GM12875 (cell line): ENCODE measurements at regions not wholly inside any gene's neighbourhood (a gene's known extent, or its start where the extent isn't known, plus 50 kb on each side); places are given as distances from the start of the nearest gene placed in this dataset.

Experiments
- H3K4me3 ChIP-seq: one replicate; pipeline ENCODE4 v1.5.1; 2011; ENCODE audit warnings: low read depth, low read length, control low read depth
- TF ChIP-seq, protein P1 (sequence below): IDR thresholded peaks from 2 replicates; pipeline ENCODE4 v1.5.1; 2011; ENCODE audit warnings: low read depth, mild to moderate bottlenecking, control low read depth, inconsistent platforms, low read length, moderate library complexity, borderline replicate concordance; ENCODE audit not compliant: insufficient read depth

GRCh38 chr7:41052736-41053135, 650.2 kb downstream of the INHBA start:
- no peak overlapping the region for H3K4me3 ChIP-seq
- TF ChIP-seq, protein P1, sequence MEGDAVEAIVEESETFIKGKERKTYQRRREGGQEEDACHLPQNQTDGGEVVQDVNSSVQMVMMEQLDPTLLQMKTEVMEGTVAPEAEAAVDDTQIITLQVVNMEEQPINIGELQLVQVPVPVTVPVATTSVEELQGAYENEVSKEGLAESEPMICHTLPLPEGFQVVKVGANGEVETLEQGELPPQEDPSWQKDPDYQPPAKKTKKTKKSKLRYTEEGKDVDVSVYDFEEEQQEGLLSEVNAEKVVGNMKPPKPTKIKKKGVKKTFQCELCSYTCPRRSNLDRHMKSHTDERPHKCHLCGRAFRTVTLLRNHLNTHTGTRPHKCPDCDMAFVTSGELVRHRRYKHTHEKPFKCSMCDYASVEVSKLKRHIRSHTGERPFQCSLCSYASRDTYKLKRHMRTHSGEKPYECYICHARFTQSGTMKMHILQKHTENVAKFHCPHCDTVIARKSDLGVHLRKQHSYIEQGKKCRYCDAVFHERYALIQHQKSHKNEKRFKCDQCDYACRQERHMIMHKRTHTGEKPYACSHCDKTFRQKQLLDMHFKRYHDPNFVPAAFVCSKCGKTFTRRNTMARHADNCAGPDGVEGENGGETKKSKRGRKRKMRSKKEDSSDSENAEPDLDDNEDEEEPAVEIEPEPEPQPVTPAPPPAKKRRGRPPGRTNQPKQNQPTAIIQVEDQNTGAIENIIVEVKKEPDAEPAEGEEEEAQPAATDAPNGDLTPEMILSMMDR: no peak

DNA sequence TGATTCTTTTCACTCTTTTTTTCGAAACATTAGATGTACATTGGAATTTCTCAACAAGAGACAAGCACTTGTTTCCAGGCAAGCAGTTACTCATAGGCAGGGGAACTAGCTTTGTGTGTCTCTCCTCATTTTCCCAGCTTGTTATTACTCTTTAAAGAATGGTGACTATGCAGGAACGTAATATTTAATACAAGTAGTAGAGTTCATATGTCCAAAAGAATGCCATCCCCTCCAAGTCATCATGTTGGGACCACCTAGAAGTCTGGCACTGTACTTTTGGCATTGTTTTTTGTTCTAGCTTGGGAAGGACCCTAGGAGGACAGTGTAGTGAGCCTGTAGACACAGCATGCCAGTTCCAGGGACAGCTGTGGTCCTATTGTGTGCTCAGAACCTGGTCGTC, 650.7 kb downstream of the INHBA start:
- no peak overlapping the region for H3K4me3 ChIP-seq
- TF ChIP-seq, protein P1: no peak

GRCh38 chr7:41051535-41051934, 651.4 kb downstream of the INHBA start:
- TF ChIP-seq, protein P1: no peak
- no peak overlapping the region for H3K4me3 ChIP-seq

DNA sequence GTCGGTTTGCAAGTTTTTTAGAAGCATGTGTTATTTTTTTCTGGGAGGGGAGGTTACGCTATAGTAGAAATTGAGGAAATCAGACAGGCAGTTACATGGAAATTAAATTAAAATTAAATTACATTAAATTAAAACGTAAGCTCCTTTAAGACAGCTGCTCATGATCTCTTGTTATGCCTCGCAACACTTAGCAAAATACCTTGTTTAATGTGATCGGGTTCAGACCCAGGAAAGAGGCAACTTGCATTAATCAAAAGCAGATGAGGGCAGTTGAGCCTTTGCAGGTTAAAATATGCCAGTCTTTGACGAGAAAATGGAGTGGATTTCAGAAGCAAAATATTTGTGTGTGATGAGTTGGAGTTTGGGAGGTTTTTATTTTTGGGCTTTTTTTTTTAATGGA, 651.8 kb downstream of the INHBA start:
- TF ChIP-seq, protein P1: no peak

GRCh38 chr7:41048771-41049170, 654.1 kb downstream of the INHBA start:
- no peak overlapping the region for H3K4me3 ChIP-seq
- TF ChIP-seq, protein P1: no peak

More for the DNA sequence above, 651.8 kb downstream of the INHBA start:
- no peak overlapping the region for H3K4me3 ChIP-seq

DNA sequence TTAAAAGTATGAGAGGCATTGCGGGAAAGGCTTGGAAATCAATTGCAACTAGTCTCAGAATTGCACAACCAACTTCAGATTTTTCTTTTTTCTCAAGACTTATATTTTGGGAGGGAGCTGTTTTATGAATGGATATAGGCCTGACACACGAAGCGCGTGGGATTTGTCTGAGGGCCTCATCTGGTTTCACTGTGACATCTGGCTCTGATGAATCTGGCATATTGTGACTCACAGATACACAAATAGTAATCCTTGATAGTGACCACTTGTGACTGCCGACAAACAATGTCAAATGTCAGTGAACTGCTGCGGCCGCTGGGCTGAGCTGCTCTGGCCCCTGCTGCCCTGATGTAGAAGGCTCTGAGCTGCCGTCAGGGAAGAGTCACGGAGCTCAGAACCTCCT, 655.1 kb downstream of the INHBA start:
- TF ChIP-seq, protein P1: no peak
- H3K4me3 ChIP-seq: no peak overlapping the region

- H3K4me3 ChIP-seq: no peak overlapping the region
- TF ChIP-seq, protein P1: no peak
Measured at GRCh38 chr7:41047211-41047610, 655.7 kb downstream of the INHBA start.
